NCI-H2196 (cell line): ENCODE measurements at regions not wholly inside any gene's neighbourhood (a gene's known extent, or its start where the extent isn't known, plus 50 kb on each side); places are given as distances from the start of the nearest gene placed in this dataset.
"Not testable (repeated sequence)": the region's sequence is repeated elsewhere in the genome, so short reads cannot be mapped to it uniquely, and the experiment has no call there.

Experiments
- DNase-seq: peaks from one replicate; lab custom pipeline; 2025; ENCODE audit not compliant: unreplicated experiment; lab: John Stamatoyannopoulos, UW

GRCh38 chr6:44733868-44734267, 346.4 kb downstream of the CDC5L start:
- DNase-seq = no peak

- no peak for DNase-seq
Measured at GRCh38 chr6:44734886-44735629, 347.6 kb downstream of the CDC5L start.

GRCh38 chr6:44735630-44735963, 348.1 kb downstream of the CDC5L start:
- DNase-seq = no peak

GRCh38 chr6:44737341-44737740, 349.8 kb downstream of the CDC5L start:
- no peak for DNase-seq

GRCh38 chr6:44737829-44738528, 350.5 kb downstream of the CDC5L start:
- no peak for DNase-seq

- no peak for DNase-seq
Measured at GRCh38 chr6:44738601-44739146, 351.2 kb downstream of the CDC5L start.

- DNase-seq = no peak
Measured at GRCh38 chr6:44739181-44739580, 351.7 kb downstream of the CDC5L start.

GRCh38 chr6:44740566-44741120, 353.1 kb downstream of the CDC5L start:
- DNase-seq = no peak

GRCh38 chr6:44742201-44742600, 354.7 kb downstream of the CDC5L start:
- no peak for DNase-seq

GRCh38 chr6:44742828-44743372, 355.4 kb downstream of the CDC5L start:
- DNase-seq = no peak

- DNase-seq = not testable (repeated sequence)
Measured at GRCh38 chr6:44760116-44760515, 372.6 kb downstream of the CDC5L start.

- no peak for DNase-seq
Measured at GRCh38 chr6:44761046-44761445, 373.5 kb downstream of the CDC5L start.

GRCh38 chr6:44762496-44762895, 375.0 kb downstream of the CDC5L start:
- DNase-seq = no peak

GRCh38 chr6:44771647-44772415, 384.3 kb downstream of the CDC5L start:
- no peak for DNase-seq

GRCh38 chr6:44772838-44773237, 385.3 kb downstream of the CDC5L start:
- DNase-seq = no peak

- DNase-seq = no peak
Measured at GRCh38 chr6:44775121-44775520, 387.6 kb downstream of the CDC5L start.

- no peak for DNase-seq
Measured at GRCh38 chr6:44776344-44776743, 388.8 kb downstream of the CDC5L start.

GRCh38 chr6:44778513-44778912, 391.0 kb downstream of the CDC5L start:
- DNase-seq = no peak
